Upper lobe of left lung (tissue), 4 donors: ENCODE measurements at regions not wholly inside any gene's neighbourhood (a gene's known extent, or its start where the extent isn't known, plus 50 kb on each side); places are given as distances from the start of the nearest gene placed in this dataset.

Source experiments
- CTCF ChIP-seq, 6 experiments: fragments of 450-650 bp in 4 of 6; fragments of 200-600 bp in 2 of 6; sonication (generic) in 2 of 6; IDR thresholded peaks; one replicate each; pipeline ENCODE4 v1.5.1; 2016 to 2019; ENCODE audit warnings: antibody characterized with exemption in 6 of 6
- POLR2A ChIP-seq, 4 donors: fragments of 450-650 bp; IDR thresholded peaks; one replicate each; pipeline ENCODE4 v1.5.1; 2016 to 2017; ENCODE audit warnings: antibody characterized with exemption in 4 of 4, mild to moderate bottlenecking in 2 of 4

DNA sequence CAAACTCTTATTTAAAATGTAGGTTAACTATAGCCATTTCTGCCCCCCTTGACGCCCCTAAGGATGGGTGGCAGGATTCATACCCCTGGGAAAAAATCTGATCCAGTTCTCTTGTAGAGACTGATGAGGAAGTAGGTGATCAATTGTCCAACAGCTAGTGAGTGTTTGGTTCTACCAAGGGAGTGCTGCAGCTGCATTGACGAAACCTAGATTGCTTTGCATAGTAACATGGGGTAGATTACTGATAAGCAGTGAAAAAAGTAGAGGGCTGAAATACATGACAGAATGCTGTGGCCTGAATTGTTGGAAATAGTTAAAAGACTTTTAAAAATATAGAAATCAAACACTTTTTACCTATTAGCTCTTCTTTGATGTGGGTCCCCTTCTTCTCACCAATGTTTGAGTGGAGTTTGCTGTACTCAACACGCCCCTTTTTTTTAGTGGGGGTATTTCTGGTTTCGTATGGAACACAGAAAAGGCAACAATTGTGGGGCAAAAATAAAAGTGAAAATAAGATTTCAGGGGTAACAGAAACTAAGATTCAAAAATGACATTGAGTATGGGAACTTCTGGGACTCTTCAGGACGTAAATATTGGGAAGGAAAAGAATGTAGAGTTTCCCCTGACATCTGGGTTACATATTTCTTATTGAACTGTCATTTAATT, 66.2 kb downstream of the MAIP1 start:
- no peak for TF ChIP-seq CTCF (IDR thresholded peaks at IDR 0.05)
- TF ChIP-seq POLR2A (IDR thresholded peaks at IDR 0.05), result no peak
